NCI-H2081 treated with DMSO at 0.1 percent for 48 hours (cell line): ENCODE measurements at regions not wholly inside any gene's neighbourhood (a gene's known extent, or its start where the extent isn't known, plus 50 kb on each side); places are given as distances from the start of the nearest gene placed in this dataset.

Source experiments
- DNase-seq: peaks from one replicate; lab custom pipeline; 2025; lab: John Stamatoyannopoulos, UW

- no peak for DNase-seq
These were observed 411.5 kb upstream of the DDI1 start for GRCh38 chr11:103624708-103625623.

- DNase-seq = no peak
These were observed 410.8 kb upstream of the DDI1 start for GRCh38 chr11:103625624-103625965.

- DNase-seq = no peak
These were observed 408.3 kb upstream of the DDI1 start for GRCh38 chr11:103628121-103628520.

GRCh38 chr11:103631841-103632240 lies 404.6 kb upstream of the DDI1 start:
- no peak for DNase-seq

GRCh38 chr11:103633068-103633788 lies 403.2 kb upstream of the DDI1 start:
- no peak for DNase-seq

- no peak for DNase-seq
These were observed 402.4 kb upstream of the DDI1 start for GRCh38 chr11:103633819-103634590.

GRCh38 chr11:103636232-103636631 lies 400.2 kb upstream of the DDI1 start:
- no peak for DNase-seq

- DNase-seq = no peak
These were observed 399.1 kb upstream of the DDI1 start for GRCh38 chr11:103637295-103637694.

- DNase-seq = no peak
These were observed 398.6 kb upstream of the DDI1 start for GRCh38 chr11:103637831-103638230.

GRCh38 chr11:103644676-103645075 lies 391.8 kb upstream of the DDI1 start:
- DNase-seq = no peak

GRCh38 chr11:103648054-103648453 lies 388.4 kb upstream of the DDI1 start:
- no peak for DNase-seq

- DNase-seq = no peak
These were observed 387.6 kb upstream of the DDI1 start for GRCh38 chr11:103648670-103649400.

GRCh38 chr11:103649401-103649895 lies 387.0 kb upstream of the DDI1 start:
- no peak for DNase-seq

- no peak for DNase-seq
These were observed 386.1 kb upstream of the DDI1 start for GRCh38 chr11:103650330-103650729.

GRCh38 chr11:103651341-103651998 lies 385.0 kb upstream of the DDI1 start:
- DNase-seq = no peak

- no peak for DNase-seq
These were observed 384.4 kb upstream of the DDI1 start for GRCh38 chr11:103652013-103652412.

GRCh38 chr11:103656382-103656781 lies 380.1 kb upstream of the DDI1 start:
- no peak for DNase-seq

GRCh38 chr11:103659206-103659618 lies 377.2 kb upstream of the DDI1 start:
- no peak for DNase-seq

- DNase-seq = no peak
These were observed 376.7 kb upstream of the DDI1 start for GRCh38 chr11:103659743-103660142.

- DNase-seq = no peak
These were observed 375.3 kb upstream of the DDI1 start for GRCh38 chr11:103661185-103661584.

- no peak for DNase-seq
These were observed 374.4 kb upstream of the DDI1 start for GRCh38 chr11:103661991-103662390.
